GM19372 (cell line): ENCODE measurements at regions not wholly inside any gene's neighbourhood (a gene's known extent, or its start where the extent isn't known, plus 50 kb on each side); places are given as distances from the start of the nearest gene placed in this dataset.
"Not testable (repeated sequence)": the region's sequence is repeated elsewhere in the genome, so short reads cannot be mapped to it uniquely, and the experiment has no call there.

Experiments
- ATAC-seq: cut with Tn5 transposase; IDR thresholded peaks from one replicate; pipeline ENCODE4 v1.9.1; 2021; ENCODE audit warnings: mild to moderate bottlenecking, low read depth, moderate library complexity; ENCODE audit not compliant: unreplicated experiment

- not testable (repeated sequence) for ATAC-seq
Observed at GRCh38 chr17:21612123-21613070, 79.9 kb upstream of the KCNJ18 start.

DNA sequence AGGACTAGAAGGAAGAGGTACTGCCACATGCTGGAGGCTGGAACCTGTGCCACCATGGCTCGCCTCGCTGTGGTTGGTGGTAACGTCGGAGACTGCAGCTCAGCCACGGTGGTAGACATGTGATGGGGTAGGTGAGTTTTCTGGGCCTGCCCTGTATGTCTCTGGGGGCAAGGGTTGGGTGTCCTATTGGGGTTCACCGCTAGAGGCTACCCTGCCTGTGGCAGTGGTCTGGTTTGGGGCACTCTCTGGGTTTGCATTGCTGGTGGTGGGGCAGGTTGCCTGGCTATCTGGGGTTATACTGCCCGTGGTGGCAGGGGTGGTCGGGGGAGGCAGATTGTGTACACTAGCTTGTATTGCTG is 79.3 kb upstream of the KCNJ18 start:
- no peak for ATAC-seq

GRCh38 chr17:21626987-21627386 is 65.3 kb upstream of the KCNJ18 start:
- not testable (repeated sequence) for ATAC-seq
